Esophagus muscularis mucosa (tissue), 4 donors: ENCODE measurements at regions not wholly inside any gene's neighbourhood (a gene's known extent, or its start where the extent isn't known, plus 50 kb on each side); places are given as distances from the start of the nearest gene placed in this dataset.

Experiments used
- DNase-seq: peaks from one replicate; pipeline ENCODE4 v3.0.0-alpha.2; 2017; ENCODE audit errors: extremely low spot score
- H3K27ac ChIP-seq, 4 donors: fragments of 200-600 bp; sonication (generic); replicated peaks in 1 of 4; 1 replicate in 3 of 4; 2 replicates in 1 of 4; pipeline ENCODE4 v1.5.1; 2016 to 2019; ENCODE audit warnings: mild to moderate bottlenecking in 1 of 4
- H3K27me3 ChIP-seq, 4 donors: fragments of 200-600 bp; sonication (generic); one replicate each; pipeline versions ENCODE4 v1.5.1 to v1.6.0; 2016 to 2019
- H3K36me3 ChIP-seq, 4 donors: fragments of 200-600 bp; sonication (generic); one replicate each; pipeline ENCODE4 v1.5.1; 2016 to 2019
- H3K4me1 ChIP-seq, 4 donors: fragments of 200-600 bp; sonication (generic); one replicate each; pipeline ENCODE4 v1.5.1; 2016 to 2019
- H3K4me3 ChIP-seq, 4 donors: fragments of 200-600 bp; sonication (generic); 1 replicate in 2 of 4; 2 replicates in 2 of 4; pipeline ENCODE4 v1.5.1; 2016 to 2019; ENCODE audit warnings: mild to moderate bottlenecking in 4 of 4, moderate library complexity in 1 of 4
- H3K9me3 ChIP-seq, 4 donors: fragments of 200-600 bp; sonication (generic); 1 replicate in 3 of 4; 2 replicates in 1 of 4; pipeline ENCODE4 v1.5.1; 2016 to 2019
- CTCF ChIP-seq, 3 experiments: fragments of 200-600 bp in 2 of 3; fragments of 450-650 bp in 1 of 3; sonication (generic) in 2 of 3; IDR thresholded peaks; one replicate each; pipeline ENCODE4 v1.5.1; 2017 to 2019; ENCODE audit warnings: antibody characterized with exemption in 3 of 3, mild to moderate bottlenecking in 2 of 3, moderate library complexity in 1 of 3
- EP300 ChIP-seq: sonication (generic); formaldehyde crosslinking; IDR thresholded peaks from one replicate; pipeline ENCODE4 v1.6.1; 2017; ENCODE audit warnings: antibody characterized with exemption
- POLR2A ChIP-seq: fragments of 450-650 bp; IDR thresholded peaks from one replicate; pipeline ENCODE4 v1.6.1; 2017; ENCODE audit warnings: antibody characterized with exemption, moderate library complexity, mild to moderate bottlenecking, low read depth
- POLR2AphosphoS5 ChIP-seq, 2 donors: sonication (generic); formaldehyde crosslinking; IDR thresholded peaks; one replicate each; pipeline ENCODE4 v1.6.1; 2017; ENCODE audit warnings: antibody characterized with exemption in 2 of 2
- WGBS: methylation state at CpG from one replicate; pipeline ENCODE4 v1.1.5; 2018; 5-methylcytosine and 5-hydroxymethylcytosine counted together
- intact Hi-C: fragments of 100-400 bp; cut with DNase I; formaldehyde crosslinking; loops from one replicate; pipeline ENCODE4 v1.15.1; 2023

GRCh38 chr3:109644746-109645145 lies 307.4 kb upstream of the DPPA4 start:
- no peak overlapping the region for H3K27ac ChIP-seq
- no peaks in the 10 kb centered on the region for H3K4me1 ChIP-seq
- no peaks in the 10 kb centered on the region for H3K9me3 ChIP-seq
- H3K36me3 ChIP-seq, result no peaks in the 10 kb centered on the region
- no peak for DNase-seq
- intact Hi-C loops, result no loop called here
- H3K4me3 ChIP-seq, result no peak overlapping the region
- 58% methylated on average over 3 of the region's 3 CpGs for WGBS
- no peaks in the 10 kb centered on the region for H3K27me3 ChIP-seq
- no peak for TF ChIP-seq POLR2AphosphoS5 (IDR thresholded peaks at IDR 0.05)
- TF ChIP-seq CTCF (IDR thresholded peaks at IDR 0.05), result no peak
- no peak for TF ChIP-seq EP300
- no peak for TF ChIP-seq POLR2A

- WGBS, result 47% methylated on average over 6 of the region's 6 CpGs
Measured at GRCh38 chr3:109648027-109648426, 310.7 kb upstream of the DPPA4 start.

GRCh38 chr3:109656225-109656624 lies 318.9 kb upstream of the DPPA4 start:
- Histone ChIP-seq H3K36me3 (no peaks in the 10 kb centered on the region), H3K4me3 (no peak overlapping the region), H3K27me3 (no peaks in the 10 kb centered on the region), H3K4me1 (no peaks in the 10 kb centered on the region), H3K27ac (no peak overlapping the region), H3K9me3 (peaks cover 0 to 10% (median 2%) of the 10 kb centered on the region in 4 donors)
- TF ChIP-seq POLR2A, result no peak
- TF ChIP-seq EP300, result no peak
- no peak for TF ChIP-seq POLR2AphosphoS5 (IDR thresholded peaks at IDR 0.05)
- intact Hi-C loops, result no loop called here
- no peak for DNase-seq

More at GRCh38 chr3:109648027-109648426, 310.7 kb upstream of the DPPA4 start:
- intact Hi-C loops, result no loop called here
- Histone ChIP-seq H3K36me3 (no peaks in the 10 kb centered on the region), H3K9me3 (peaks cover 0 to 10% (median 2%) of the 10 kb centered on the region in 4 donors), H3K4me3 (no peak overlapping the region), H3K27me3 (no peaks in the 10 kb centered on the region), H3K27ac (no peak overlapping the region), H3K4me1 (no peaks in the 10 kb centered on the region)
- TF ChIP-seq EP300 (no peak), POLR2AphosphoS5 (IDR thresholded peaks at IDR 0.05) (no peak), POLR2A (no peak), CTCF (IDR thresholded peaks at IDR 0.05) (no peak)
- no peak for DNase-seq

GRCh38 chr3:109678600-109678999 lies 341.3 kb upstream of the DPPA4 start:
- Histone ChIP-seq H3K36me3 (no peaks in the 10 kb centered on the region), H3K4me1 (no peaks in the 10 kb centered on the region), H3K27me3 (no peaks in the 10 kb centered on the region), H3K4me3 (no peak overlapping the region), H3K27ac (no peak overlapping the region), H3K9me3 (no peaks in the 10 kb centered on the region)
- intact Hi-C loops, result no loop called here
- no peak for DNase-seq
- TF ChIP-seq EP300 (no peak), POLR2A (no peak), CTCF (IDR thresholded peaks at IDR 0.05) (no peak), POLR2AphosphoS5 (IDR thresholded peaks at IDR 0.05) (no peak)

- TF ChIP-seq POLR2A, result no peak
- no peak for TF ChIP-seq POLR2AphosphoS5 (IDR thresholded peaks at IDR 0.05)
- TF ChIP-seq EP300, result no peak
- TF ChIP-seq CTCF (IDR thresholded peaks at IDR 0.05), result no peak
- peaks cover 0 to 1% (median 1%) of the 10 kb centered on the region in 4 donors for H3K4me1 ChIP-seq
Measured at GRCh38 chr3:109679664-109680063, 342.3 kb upstream of the DPPA4 start.

More at GRCh38 chr3:109679664-109680063, 342.3 kb upstream of the DPPA4 start:
- Histone ChIP-seq H3K36me3 (no peaks in the 10 kb centered on the region), H3K27me3 (no peaks in the 10 kb centered on the region), H3K27ac (no peak overlapping the region), H3K4me3 (no peak overlapping the region), H3K9me3 (no peaks in the 10 kb centered on the region)
- DNase-seq, result no peak
- intact Hi-C loops, result no loop called here
- WGBS, result 72% methylated on average over 4 of the region's 4 CpGs
